CD4-positive, alpha-beta T cell (primary cell): ENCODE measurements at regions not wholly inside any gene's neighbourhood (a gene's known extent, or its start where the extent isn't known, plus 50 kb on each side); places are given as distances from the start of the nearest gene placed in this dataset.

Source experiments
- ATAC-seq: fragments of 200-7000 bp; cut with Tn5 transposase; one replicate; pipeline ENCODE4 v1.10.0; 2022; ENCODE audit warnings: mild to moderate bottlenecking; ENCODE audit not compliant: poor library complexity
- CTCF ChIA-PET: fragments of 350-600 bp; sonication (Branson Sonifier 250); formaldehyde crosslinking; loops from one replicate; lab custom pipeline; 2021; ENCODE audit warnings: antibody characterized with exemption, inconsistent platforms; lab: Charles Lee
- POLR2A ChIA-PET: fragments of 350-600 bp; sonication (Branson Sonifier 250); formaldehyde crosslinking; loops from one replicate; lab custom pipeline; 2021; ENCODE audit warnings: antibody characterized with exemption, inconsistent platforms; lab: Charles Lee
- DNase-seq, 14 experiments: peaks; one replicate each; pipeline ENCODE4 v3.0.0-alpha.2; 2013 to 2020; ENCODE audit warnings: mixed read lengths in 2 of 14
- H3K27ac ChIP-seq, 2 donors: one replicate each; pipeline versions ENCODE4 v1.5.1 to v1.7.0; 2013; ENCODE audit warnings: low read length in 2 of 2, low read depth in 1 of 2, mild to moderate bottlenecking in 1 of 2
- H3K27me3 ChIP-seq, 2 experiments: 1 replicate in 1 of 2; 2 replicates in 1 of 2; pipeline versions ENCODE4 v1.6.1 to v1.7.0; 2013; ENCODE audit warnings: low read length in 2 of 2, control low read depth in 1 of 2, mild to moderate bottlenecking in 1 of 2, moderate library complexity in 1 of 2; ENCODE audit not compliant: insufficient read depth in 2 of 2, control insufficient read depth in 1 of 2
- H3K36me3 ChIP-seq: one replicate; pipeline ENCODE4 v1.6.1; 2013; ENCODE audit warnings: low read length, control low read depth; ENCODE audit not compliant: insufficient read depth
- H3K4me1 ChIP-seq: one replicate; pipeline ENCODE4 v1.6.1; 2013; ENCODE audit warnings: low read length, control low read depth; ENCODE audit not compliant: insufficient read depth
- H3K4me3 ChIP-seq: one replicate; pipeline ENCODE4 v1.5.1; 2013; ENCODE audit warnings: mild to moderate bottlenecking, low read length, moderate library complexity
- H3K9me3 ChIP-seq, 2 experiments: 1 replicate in 1 of 2; 2 replicates in 1 of 2; pipeline versions ENCODE4 v1.6.1 to v1.7.0; 2013; ENCODE audit warnings: low read length in 2 of 2, mild to moderate bottlenecking in 2 of 2, control low read depth in 1 of 2, moderate library complexity in 1 of 2; ENCODE audit not compliant: control insufficient read depth in 1 of 2, insufficient read depth in 1 of 2
- H3K27ac Mint-ChIP-seq: one replicate; pipeline ENCODE4 v1.8.0; 2020; ENCODE audit warnings: mixed read lengths
- H3K27me3 Mint-ChIP-seq: one replicate; pipeline ENCODE4 v1.8.0; 2021; ENCODE audit warnings: mixed read lengths
- H3K36me3 Mint-ChIP-seq: one replicate; pipeline ENCODE4 v1.8.0; 2021; ENCODE audit warnings: low read depth, mixed read lengths
- H3K4me1 Mint-ChIP-seq: one replicate; pipeline ENCODE4 v1.8.0; 2021; ENCODE audit warnings: low read depth, mixed read lengths
- H3K4me3 Mint-ChIP-seq: one replicate; pipeline ENCODE4 v1.8.0; 2020; ENCODE audit warnings: mild to moderate bottlenecking, mixed read lengths
- H3K9me3 Mint-ChIP-seq: one replicate; pipeline ENCODE4 v1.8.0; 2020; ENCODE audit warnings: mixed read lengths
- intact Hi-C, 2 experiments: fragments of 100-400 bp; cut with DNase I in 1 of 2; cut with micrococcal nuclease in 1 of 2; formaldehyde crosslinking; loops; one replicate each; pipeline versions ENCODE4 v1.15.1 to v1.9.0; 2023 to 2025; cut with DNase I, micrococcal nuclease
- TF ChIP-seq, protein P1 (sequence below): fragments of 200-600 bp; IDR thresholded peaks from one replicate; pipeline ENCODE4 v1.8.0; 2022; ENCODE audit warnings: antibody characterized with exemption, mild to moderate bottlenecking

GRCh38 chr13:55569514-55569913, 1571.2 kb upstream of the PRR20A start:
- H3K27me3 ChIP-seq, result no peaks in the 10 kb centered on the region
- H3K27ac Mint-ChIP-seq, result no peak overlapping the region
- ATAC-seq (no peak), DNase-seq (no peak)
- POLR2A ChIA-PET, result no interaction called here
- TF ChIP-seq, protein P1, sequence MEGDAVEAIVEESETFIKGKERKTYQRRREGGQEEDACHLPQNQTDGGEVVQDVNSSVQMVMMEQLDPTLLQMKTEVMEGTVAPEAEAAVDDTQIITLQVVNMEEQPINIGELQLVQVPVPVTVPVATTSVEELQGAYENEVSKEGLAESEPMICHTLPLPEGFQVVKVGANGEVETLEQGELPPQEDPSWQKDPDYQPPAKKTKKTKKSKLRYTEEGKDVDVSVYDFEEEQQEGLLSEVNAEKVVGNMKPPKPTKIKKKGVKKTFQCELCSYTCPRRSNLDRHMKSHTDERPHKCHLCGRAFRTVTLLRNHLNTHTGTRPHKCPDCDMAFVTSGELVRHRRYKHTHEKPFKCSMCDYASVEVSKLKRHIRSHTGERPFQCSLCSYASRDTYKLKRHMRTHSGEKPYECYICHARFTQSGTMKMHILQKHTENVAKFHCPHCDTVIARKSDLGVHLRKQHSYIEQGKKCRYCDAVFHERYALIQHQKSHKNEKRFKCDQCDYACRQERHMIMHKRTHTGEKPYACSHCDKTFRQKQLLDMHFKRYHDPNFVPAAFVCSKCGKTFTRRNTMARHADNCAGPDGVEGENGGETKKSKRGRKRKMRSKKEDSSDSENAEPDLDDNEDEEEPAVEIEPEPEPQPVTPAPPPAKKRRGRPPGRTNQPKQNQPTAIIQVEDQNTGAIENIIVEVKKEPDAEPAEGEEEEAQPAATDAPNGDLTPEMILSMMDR, result no peak
- H3K4me3 ChIP-seq, result no peak overlapping the region
- peaks cover 8% of the 10 kb centered on the region for H3K9me3 Mint-ChIP-seq
- no peaks in the 10 kb centered on the region for H3K4me1 Mint-ChIP-seq
- H3K27ac ChIP-seq, result no peak overlapping the region
- no peaks in the 10 kb centered on the region for H3K36me3 ChIP-seq
- H3K27me3 Mint-ChIP-seq, result no peaks in the 10 kb centered on the region
- CTCF ChIA-PET, result no interaction called here
- H3K36me3 Mint-ChIP-seq, result no peaks in the 10 kb centered on the region
- H3K4me1 ChIP-seq, result no peaks in the 10 kb centered on the region
- H3K4me3 Mint-ChIP-seq, result no peak overlapping the region
- no peaks in the 10 kb centered on the region for H3K9me3 ChIP-seq
- intact Hi-C loops, result no loop called here

- no peak for DNase-seq
- ATAC-seq, result no peak
- TF ChIP-seq, protein P1, result no peak
Measured at GRCh38 chr13:55570371-55570770, 1570.3 kb upstream of the PRR20A start.

DNA sequence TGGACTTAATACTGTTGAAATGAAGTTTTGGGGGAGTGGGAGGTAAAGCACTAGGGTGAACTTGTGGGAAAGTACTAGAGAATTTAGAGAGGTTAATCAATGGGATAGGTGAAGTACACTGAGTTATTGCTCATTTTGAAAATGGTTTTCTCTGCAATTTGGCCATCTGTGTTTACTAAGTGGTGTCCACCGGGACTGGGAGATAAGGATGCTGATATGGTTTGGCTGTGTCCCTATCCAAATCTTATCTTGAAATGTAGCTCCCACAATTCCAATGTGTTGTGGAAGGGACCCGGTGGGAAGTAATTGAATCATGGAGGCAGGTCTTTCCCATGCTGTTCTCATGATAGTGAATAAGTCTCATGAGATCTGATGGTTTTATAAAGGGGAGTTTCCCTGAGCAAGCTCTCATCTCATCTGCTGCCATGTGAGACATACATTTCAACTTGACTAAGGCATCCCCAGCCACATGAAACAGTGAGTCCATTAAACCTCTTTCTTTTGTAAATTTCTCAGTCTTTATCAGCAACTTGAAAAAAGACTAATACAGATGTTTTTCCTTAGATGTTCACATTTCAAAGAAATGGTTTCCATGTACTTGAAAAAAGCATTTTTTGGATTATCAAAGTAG, 1569.4 kb upstream of the PRR20A start:
- DNase-seq, result no peak
- H3K36me3 Mint-ChIP-seq, result no peaks in the 10 kb centered on the region
- peaks cover 8% of the 10 kb centered on the region for H3K9me3 Mint-ChIP-seq
- TF ChIP-seq, protein P1, result no peak
- Histone ChIP-seq H3K36me3 (no peaks in the 10 kb centered on the region), H3K4me3 (no peak overlapping the region), H3K4me1 (no peaks in the 10 kb centered on the region), H3K27me3 (no peaks in the 10 kb centered on the region), H3K27ac (no peak overlapping the region), H3K9me3 (peaks cover 0 to 2% of the 10 kb centered on the region in 2 experiments)
- POLR2A ChIA-PET, result no interaction called here
- CTCF ChIA-PET, result no interaction called here
- no peak overlapping the region for H3K27ac Mint-ChIP-seq
- H3K4me1 Mint-ChIP-seq, result no peaks in the 10 kb centered on the region
- no peak overlapping the region for H3K4me3 Mint-ChIP-seq
- no peaks in the 10 kb centered on the region for H3K27me3 Mint-ChIP-seq
- ATAC-seq, result no peak
- intact Hi-C loops, result no loop called here

More at GRCh38 chr13:55570371-55570770, 1570.3 kb upstream of the PRR20A start:
- Histone ChIP-seq H3K36me3 (no peaks in the 10 kb centered on the region), H3K4me3 (no peak overlapping the region), H3K27ac (no peak overlapping the region), H3K4me1 (no peaks in the 10 kb centered on the region), H3K27me3 (no peaks in the 10 kb centered on the region), H3K9me3 (no peaks in the 10 kb centered on the region)
- H3K36me3 Mint-ChIP-seq, result no peaks in the 10 kb centered on the region
- no peak overlapping the region for H3K4me3 Mint-ChIP-seq
- intact Hi-C loops, result no loop called here
- POLR2A ChIA-PET, result no interaction called here
- H3K4me1 Mint-ChIP-seq, result no peaks in the 10 kb centered on the region
- CTCF ChIA-PET, result no interaction called here
- H3K27ac Mint-ChIP-seq, result no peak overlapping the region
- H3K9me3 Mint-ChIP-seq, result peaks cover 8% of the 10 kb centered on the region
- no peaks in the 10 kb centered on the region for H3K27me3 Mint-ChIP-seq
